ENCODE measurements at regions not wholly inside any gene's neighbourhood (a gene's known extent, or its start where the extent isn't known, plus 50 kb on each side); places are given as distances from the start of the nearest gene placed in this dataset.

DNA sequence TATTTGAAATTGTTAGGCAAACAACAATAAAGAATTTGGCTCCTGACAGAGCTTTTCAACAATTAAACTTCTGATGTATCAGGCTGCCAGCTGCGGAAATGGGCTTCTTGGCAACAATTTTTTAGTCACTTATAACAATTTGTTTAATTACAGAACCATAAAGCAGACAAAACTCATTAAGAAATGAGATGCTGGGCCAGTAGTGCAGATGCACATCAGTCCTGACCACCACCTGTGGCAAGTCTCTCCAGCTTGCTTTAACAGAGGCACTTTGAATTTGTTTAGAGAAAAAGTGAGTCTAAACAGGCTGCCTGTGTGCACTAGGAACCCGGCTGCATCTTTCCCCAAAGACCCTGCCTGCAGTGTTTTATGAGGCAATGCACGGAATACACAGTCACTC, 1124.4 kb downstream of the NXPH1 start:
- Mint-ChIP-seq H3K36me3 (ENCODE audit: low read depth, unreplicated experiment) (no peaks in the 10 kb centered on the region), H3K4me1 (ENCODE audit: low read depth, unreplicated experiment) (no peaks in the 10 kb centered on the region), H3K9me3 (ENCODE audit: unreplicated experiment) (no peaks in the 10 kb centered on the region), H3K27ac (ENCODE audit: unreplicated experiment) (no peak overlapping the region), H3K27me3 (ENCODE audit: low read depth, unreplicated experiment) (no peaks in the 10 kb centered on the region), H3K4me3 (ENCODE audit: unreplicated experiment) (no peak overlapping the region)
- Histone ChIP-seq H3K9ac (ENCODE audit: low read length) (no peak overlapping the region), H3K4me1 (ENCODE audit: insufficient read depth, low read length) (no peaks in the 10 kb centered on the region), H3K27ac (ENCODE audit: low read depth, low read length) (no peak overlapping the region), H3K79me2 (ENCODE audit: insufficient read depth, low read length) (no peaks in the 10 kb centered on the region), H3K27me3 (ENCODE audit: insufficient read depth, low read length) (no peaks in the 10 kb centered on the region), H2AFZ (ENCODE audit: low read depth, low read length) (no peak overlapping the region), H3K4me3 (ENCODE audit: insufficient read depth, low read depth, low read length) (no peak overlapping the region), H3K9me3 (ENCODE audit: insufficient read depth, low read depth, low read length) (no peaks in the 10 kb centered on the region), H3K4me2 (ENCODE audit: low read length) (no peak overlapping the region), H4K20me1 (ENCODE audit: insufficient read depth, low read length) (no peaks in the 10 kb centered on the region), H3K36me3 (ENCODE audit: insufficient read depth, low read length) (no peaks in the 10 kb centered on the region)
- FAIRE-seq, result no peak
- TF ChIP-seq EZH2 (IDR thresholded peaks at IDR 0.05; ENCODE audit: insufficient read depth, low read length), result no peak
- TF ChIP-seq CTCF (IDR thresholded peaks at IDR 0.05; ENCODE audit: insufficient read depth, low read depth, low read length), result no peak
- DNase-seq (ENCODE audit: low read depth), result no peak

DNA sequence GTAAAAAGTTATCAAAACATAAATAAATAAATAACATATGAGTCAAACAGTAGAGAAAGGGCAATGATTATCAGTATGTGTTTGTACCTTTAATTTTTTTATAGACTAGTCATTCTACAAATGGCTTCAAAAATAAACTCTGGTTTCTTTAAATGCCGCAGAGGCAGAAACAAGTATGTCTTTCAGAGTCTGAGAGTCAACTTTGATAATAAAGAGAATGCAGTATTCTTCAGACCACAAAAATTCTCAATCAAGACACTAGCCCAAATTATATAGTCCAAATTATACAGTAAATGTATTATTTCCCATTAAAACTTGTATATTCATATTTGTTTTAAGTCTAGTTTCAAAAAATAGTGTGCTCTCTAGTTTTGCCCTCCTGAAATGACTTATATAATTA, 1142.3 kb downstream of the NXPH1 start:
- FAIRE-seq, result no peak
- H3K4me1 ChIP-seq (ENCODE audit: insufficient read depth, low read length), result no peaks in the 10 kb centered on the region
- no peaks in the 10 kb centered on the region for H3K4me1 Mint-ChIP-seq (ENCODE audit: low read depth, unreplicated experiment)
- H3K79me2 ChIP-seq (ENCODE audit: insufficient read depth, low read length), result no peaks in the 10 kb centered on the region
- H4K20me1 ChIP-seq (ENCODE audit: insufficient read depth, low read length), result no peaks in the 10 kb centered on the region
- no peak overlapping the region for H3K9ac ChIP-seq (ENCODE audit: low read length)
- no peaks in the 10 kb centered on the region for H3K27me3 Mint-ChIP-seq (ENCODE audit: low read depth, unreplicated experiment)
- H3K27ac ChIP-seq (ENCODE audit: low read depth, low read length), result no peak overlapping the region
- DNase-seq (ENCODE audit: low read depth), result no peak
- H3K4me2 ChIP-seq (ENCODE audit: low read length), result no peak overlapping the region
- no peak overlapping the region for H3K4me3 ChIP-seq (ENCODE audit: insufficient read depth, low read depth, low read length)
- no peak overlapping the region for H3K27ac Mint-ChIP-seq (ENCODE audit: unreplicated experiment)
- no peak overlapping the region for H3K4me3 Mint-ChIP-seq (ENCODE audit: unreplicated experiment)
- H3K9me3 ChIP-seq (ENCODE audit: insufficient read depth, low read depth, low read length), result no peaks in the 10 kb centered on the region
- no peaks in the 10 kb centered on the region for H3K27me3 ChIP-seq (ENCODE audit: insufficient read depth, low read length)
- H3K9me3 Mint-ChIP-seq (ENCODE audit: unreplicated experiment), result no peaks in the 10 kb centered on the region
- H3K36me3 Mint-ChIP-seq (ENCODE audit: low read depth, unreplicated experiment), result no peaks in the 10 kb centered on the region
- no peak overlapping the region for H2AFZ ChIP-seq (ENCODE audit: low read depth, low read length)
- no peaks in the 10 kb centered on the region for H3K36me3 ChIP-seq (ENCODE audit: insufficient read depth, low read length)
- TF ChIP-seq CTCF (IDR thresholded peaks at IDR 0.05; ENCODE audit: insufficient read depth, low read depth, low read length) (no peak), EZH2 (IDR thresholded peaks at IDR 0.05; ENCODE audit: insufficient read depth, low read length) (no peak)

- H3K27me3 ChIP-seq (ENCODE audit: insufficient read depth, low read length), result no peaks in the 10 kb centered on the region
- no peak for FAIRE-seq
- H3K27me3 Mint-ChIP-seq (ENCODE audit: low read depth, unreplicated experiment), result no peaks in the 10 kb centered on the region
- no peak for DNase-seq (ENCODE audit: low read depth)
- TF ChIP-seq CTCF (IDR thresholded peaks at IDR 0.05; ENCODE audit: insufficient read depth, low read depth, low read length), result no peak
- no peak for TF ChIP-seq EZH2 (IDR thresholded peaks at IDR 0.05; ENCODE audit: insufficient read depth, low read length)
- H3K4me3 Mint-ChIP-seq (ENCODE audit: unreplicated experiment), result no peak overlapping the region
- no peak overlapping the region for H2AFZ ChIP-seq (ENCODE audit: low read depth, low read length)
- H4K20me1 ChIP-seq (ENCODE audit: insufficient read depth, low read length), result no peaks in the 10 kb centered on the region
- H3K9ac ChIP-seq (ENCODE audit: low read length), result no peak overlapping the region
- no peaks in the 10 kb centered on the region for H3K9me3 Mint-ChIP-seq (ENCODE audit: unreplicated experiment)
- no peaks in the 10 kb centered on the region for H3K36me3 ChIP-seq (ENCODE audit: insufficient read depth, low read length)
- H3K79me2 ChIP-seq (ENCODE audit: insufficient read depth, low read length), result no peaks in the 10 kb centered on the region
- no peak overlapping the region for H3K4me3 ChIP-seq (ENCODE audit: insufficient read depth, low read depth, low read length)
- H3K27ac Mint-ChIP-seq (ENCODE audit: unreplicated experiment), result no peak overlapping the region
- H3K27ac ChIP-seq (ENCODE audit: low read depth, low read length), result no peak overlapping the region
- no peaks in the 10 kb centered on the region for H3K9me3 ChIP-seq (ENCODE audit: insufficient read depth, low read depth, low read length)
- no peak overlapping the region for H3K4me2 ChIP-seq (ENCODE audit: low read length)
- no peaks in the 10 kb centered on the region for H3K4me1 ChIP-seq (ENCODE audit: insufficient read depth, low read length)
- no peaks in the 10 kb centered on the region for H3K36me3 Mint-ChIP-seq (ENCODE audit: low read depth, unreplicated experiment)
- no peaks in the 10 kb centered on the region for H3K4me1 Mint-ChIP-seq (ENCODE audit: low read depth, unreplicated experiment)
Measured at GRCh38 chr7:9582824-9583223, 1149.4 kb downstream of the NXPH1 start.

All from astrocyte (in vitro differentiated cells and primary cell).